IMR-90 (cell line): ENCODE measurements at regions not wholly inside any gene's neighbourhood (a gene's known extent, or its start where the extent isn't known, plus 50 kb on each side); places are given as distances from the start of the nearest gene placed in this dataset.
A peak's percentile ranks its signal among the peaks of the same experiment; 100 is the strongest.

Experiments
- ATAC-seq: fragments of 200-7000 bp; cut with Tn5 transposase; 2 replicates; pipeline ENCODE4 v1.9.1; 2020; ENCODE audit warnings: low read depth, mild to moderate bottlenecking, moderate library complexity
- BruUV-seq: library from RNA; stranded (reverse); fragments of 400-500 nt; replicated peaks from 2 replicates; lab custom pipeline; 2021; lab: Mats Ljungman, UMichigan
- CTCF ChIA-PET: fragments of 300-600 bp; formaldehyde crosslinking; extraction: SDS; loops from one replicate; lab custom pipeline; 2021; ENCODE audit warnings: antibody characterized with exemption; lab: Yijun Ruan, JAX
- POLR2A ChIA-PET: fragments of 300-600 bp; sonication (Branson Sonifier 250); formaldehyde crosslinking; loops from one replicate; lab custom pipeline; 2022; ENCODE audit warnings: antibody characterized with exemption; ENCODE audit not compliant: unreplicated experiment; lab: Charles Lee
- DNase-seq: peaks from one replicate; pipeline ENCODE4 v3.0.0; 2013
- H2AFZ ChIP-seq: replicated peaks from 2 replicates; pipeline ENCODE3; 2013; ENCODE audit warnings: low read length, mild to moderate bottlenecking; ENCODE audit not compliant: poor library complexity
- H2AK5ac ChIP-seq: 2 replicates; pipeline ENCODE4 v1.6.1; 2013; ENCODE audit warnings: low read depth, low read length, inconsistent platforms
- H2AK9ac ChIP-seq: replicated peaks from 2 replicates; pipeline ENCODE3; 2013; ENCODE audit warnings: mild to moderate bottlenecking, low read depth, low read length, moderate library complexity; ENCODE audit not compliant: poor library complexity
- H2BK120ac ChIP-seq: 2 replicates; pipeline ENCODE4 v1.6.1; 2013; ENCODE audit warnings: low read depth, low read length, inconsistent platforms
- H2BK15ac ChIP-seq: 3 replicates; pipeline ENCODE4 v1.6.1; 2013; ENCODE audit warnings: low read depth, low read length, inconsistent platforms
- H2BK20ac ChIP-seq: 2 replicates; pipeline ENCODE4 v1.6.1; 2013; ENCODE audit warnings: low read depth, mild to moderate bottlenecking, inconsistent platforms, low read length, moderate library complexity
- H2BK5ac ChIP-seq: 2 replicates; pipeline ENCODE4 v1.6.1; 2013; ENCODE audit warnings: mild to moderate bottlenecking, low read depth, low read length, inconsistent platforms; ENCODE audit not compliant: poor library complexity, severe bottlenecking
- H3K14ac ChIP-seq: replicated peaks from 2 replicates; pipeline ENCODE4 v1.6.1; 2013; ENCODE audit warnings: low read depth, low read length, inconsistent platforms
- H3K18ac ChIP-seq: 2 replicates; pipeline ENCODE4 v1.6.1; 2013; ENCODE audit warnings: low read depth, low read length, control low read depth
- H3K23ac ChIP-seq: 2 replicates; pipeline ENCODE4 v1.6.1; 2013; ENCODE audit warnings: low read depth, low read length, inconsistent platforms
- H3K27ac ChIP-seq: 2 replicates; pipeline ENCODE4 v1.5.1; 2013; ENCODE audit warnings: mild to moderate bottlenecking, control low read depth, low read length; ENCODE audit not compliant: insufficient read depth
- H3K27me3 ChIP-seq: 2 replicates; pipeline ENCODE4 v1.6.1; 2013; ENCODE audit warnings: low read length; ENCODE audit not compliant: control insufficient read depth, insufficient read depth
- H3K36me3 ChIP-seq: 2 replicates; pipeline ENCODE4 v1.6.1; 2013; ENCODE audit warnings: low read length, mixed read lengths; ENCODE audit not compliant: control insufficient read depth, insufficient read depth
- H3K4ac ChIP-seq: 2 replicates; pipeline ENCODE4 v1.6.1; 2013; ENCODE audit warnings: low read depth, low read length, inconsistent platforms
- H3K4me1 ChIP-seq: 2 replicates; pipeline ENCODE4 v1.6.1; 2013; ENCODE audit warnings: low read length, mixed read lengths; ENCODE audit not compliant: control insufficient read depth, insufficient read depth
- H3K4me2 ChIP-seq: 2 replicates; pipeline ENCODE4 v1.6.1; 2013; ENCODE audit warnings: low read depth, mild to moderate bottlenecking, control low read depth, low read length, moderate library complexity
- H3K4me3 ChIP-seq: 2 replicates; pipeline ENCODE4 v1.5.1; 2013; ENCODE audit warnings: low read depth, mild to moderate bottlenecking, control low read depth, low read length, moderate library complexity; ENCODE audit not compliant: insufficient read depth
- H3K56ac ChIP-seq: 2 replicates; pipeline ENCODE4 v1.6.1; 2013; ENCODE audit warnings: low read length, inconsistent platforms; ENCODE audit not compliant: insufficient read depth; ENCODE audit errors: extremely low read depth
- H3K79me1 ChIP-seq, 2 experiments: 2 replicates each; pipeline ENCODE4 v1.6.1; 2013; ENCODE audit warnings: low read length in 2 of 2, inconsistent platforms in 1 of 2, low read depth in 1 of 2
- H3K9ac ChIP-seq: 2 replicates; pipeline ENCODE4 v1.6.1; 2013; ENCODE audit warnings: low read depth, low read length, control low read depth
- H3K9me1 ChIP-seq: 2 replicates; pipeline ENCODE4 v1.6.1; 2013; ENCODE audit warnings: low read length, inconsistent platforms; ENCODE audit not compliant: insufficient read depth
- H3K9me3 ChIP-seq: 2 replicates; pipeline ENCODE4 v1.6.1; 2013; ENCODE audit warnings: low read length; ENCODE audit not compliant: control insufficient read depth, insufficient read depth
- H4K20me1 ChIP-seq: 2 replicates; pipeline ENCODE4 v1.6.1; 2013; ENCODE audit warnings: low read length, inconsistent platforms; ENCODE audit not compliant: insufficient read depth
- H4K5ac ChIP-seq: 2 replicates; pipeline ENCODE4 v1.6.1; 2013; ENCODE audit warnings: mild to moderate bottlenecking, low read depth, low read length, control low read depth
- H4K8ac ChIP-seq, 2 experiments: 2 replicates each; pipeline ENCODE4 v1.6.1; 2013; ENCODE audit warnings: low read depth in 2 of 2, low read length in 2 of 2, control low read depth in 1 of 2, inconsistent platforms in 1 of 2
- H4K91ac ChIP-seq: 2 replicates; pipeline ENCODE4 v1.6.1; 2013; ENCODE audit warnings: low read depth, low read length, inconsistent platforms; ENCODE audit not compliant: insufficient read depth
- BHLHE40 ChIP-seq: fragments of 150-350 bp; IDR thresholded peaks from 2 replicates; pipeline ENCODE4 v1.6.1; 2016; ENCODE audit warnings: mild to moderate bottlenecking, low read depth, low read length
- ELK1 ChIP-seq: fragments of 150-350 bp; IDR thresholded peaks from 2 replicates; pipeline ENCODE4 v1.6.1; 2016; ENCODE audit warnings: low read depth, mild to moderate bottlenecking, low read length, moderate library complexity, borderline replicate concordance
- FOS ChIP-seq: fragments of 150-350 bp; IDR thresholded peaks from 2 replicates; pipeline ENCODE4 v1.6.1; 2016; ENCODE audit warnings: low read depth, low read length
- NFE2L2 ChIP-seq: fragments of 150-350 bp; IDR thresholded peaks from 2 replicates; pipeline ENCODE4 v1.6.1; 2016; ENCODE audit warnings: low read depth, mild to moderate bottlenecking, low read length
- WGBS, 2 experiments: methylation state at CpG; one replicate each; pipeline versions ENCODE4 v1.1.5 to v1.1.7; 2013; ENCODE audit warnings: missing lambda C conversion rate in 2 of 2; ENCODE audit not compliant: insufficient read length in 1 of 2; ENCODE audit errors: extremely low coverage in 2 of 2; 5-methylcytosine and 5-hydroxymethylcytosine counted together
- dilution Hi-C: fragments of 300-500 bp; cut with HindIII; formaldehyde crosslinking; loops from one replicate; pipeline ENCODE4 v1.14.3; 2018; ENCODE audit warnings: low sequenced_read_pairs; ENCODE audit not compliant: unreplicated experiment
- in situ Hi-C: fragments of 300-500 bp; cut with MboI; formaldehyde crosslinking; loops from 3 replicates; pipeline ENCODE4 v1.14.3; 2019; ENCODE audit warnings: low sequenced_read_pairs, inconsistent platforms, mixed read lengths
- intact Hi-C: fragments of 100-400 bp; cut with micrococcal nuclease; formaldehyde crosslinking; loops from 2 replicates; pipeline ENCODE4 v1.10.0; 2022

GRCh38 chr3:153051427-153052095 is 110.5 kb upstream of the RAP2B start:
- TF ChIP-seq BHLHE40, result peak; percentile 31; the same call in 1 of the 2 replicates
- TF ChIP-seq FOS, result peak; percentile 70
- TF ChIP-seq ELK1, result no peak
- no peak for TF ChIP-seq NFE2L2
- peak overlapping the region; percentile 79 for H4K5ac ChIP-seq
- no peak overlapping the region for H3K9ac ChIP-seq
- no peaks in the 10 kb centered on the region for H3K79me1 ChIP-seq
- no CpG with 5 or more reads among the region's 6 CpGs for WGBS, 2 experiments
- ChIA-PET CTCF (interaction anchor here (1.0 to 1.2 kb wide), 2 partner anchors 26 to 239 kb away, joined by 3 to 5 read pairs; no protein-coding TSS in a partner anchor), POLR2A (interaction anchor here (1.4 kb wide), 1 partner anchor 110 kb away, joined by 6 read pairs; the partner anchor contains the start of gene RAP2B)
- H2AK9ac ChIP-seq, result no peak overlapping the region
- H4K91ac ChIP-seq, result peak overlapping the region; percentile 82
- H3K4me1 ChIP-seq, result peaks cover 5% of the 10 kb centered on the region
- H2BK5ac ChIP-seq, result peak overlapping the region; percentile 79
- H3K9me1 ChIP-seq, result peaks cover 3% of the 10 kb centered on the region; the same call in 1 of the 2 replicates
- intact Hi-C loops, result no loop called here
- in situ Hi-C loops, result no loop called here
- H4K20me1 ChIP-seq, result no peaks in the 10 kb centered on the region
- peak overlapping the region; percentile 55; the same call in 1 of the 2 replicates for H3K23ac ChIP-seq
- no peak overlapping the region for H2AK5ac ChIP-seq
- H2BK15ac ChIP-seq, result peak overlapping the region; percentile 71; the same call in 1 of the 3 replicates
- peak overlapping the region; percentile 59; the same call in 1 of the 2 replicates for H3K18ac ChIP-seq
- H4K8ac ChIP-seq, result peak overlapping the region in 1 of 2 experiments; percentile 96; a peak in 2 of 4 replicates
- ATAC-seq, result peak; percentile 92
- peak overlapping the region; percentile 16; the same call in 1 of the 2 replicates for H3K4me2 ChIP-seq
- H3K56ac ChIP-seq, result peak overlapping the region; percentile 56; the same call in 1 of the 2 replicates
- peak overlapping the region; percentile 36; the same call in 1 of the 2 replicates for H3K27ac ChIP-seq
- peak overlapping the region; percentile 84 for H2AFZ ChIP-seq
- H2BK20ac ChIP-seq, result peak overlapping the region; percentile 83
- H3K4ac ChIP-seq, result peak overlapping the region; percentile 86; the same call in 1 of the 2 replicates
- no peaks in the 10 kb centered on the region for H3K27me3 ChIP-seq
- peak; percentile 92 for DNase-seq
- H3K14ac ChIP-seq, result no peak overlapping the region
- no peaks in the 10 kb centered on the region for H3K36me3 ChIP-seq
- dilution Hi-C loops, result no loop called here
- peak overlapping the region; percentile 89 for H2BK120ac ChIP-seq
- no peaks in the 10 kb centered on the region for H3K9me3 ChIP-seq
- no TSS peak for BruUV-seq
- no peak overlapping the region for H3K4me3 ChIP-seq
